ENCODE measurements at regions not wholly inside any gene's neighbourhood (a gene's known extent, or its start where the extent isn't known, plus 50 kb on each side); places are given as distances from the start of the nearest gene placed in this dataset.

GRCh38 chr21:16086121-16086520 is 356.3 kb downstream of the USP25 start:
- no peaks in the 10 kb centered on the region for H3K9me3 ChIP-seq (ENCODE audit: control insufficient read depth, low read depth, low read length)
- no peaks in the 10 kb centered on the region for H3K36me3 ChIP-seq (ENCODE audit: control insufficient read depth, low read depth, low read length)
- no peaks in the 10 kb centered on the region for H3K4me1 ChIP-seq (ENCODE audit: control insufficient read depth, low read depth, low read length)
- no peak overlapping the region for H3K27ac ChIP-seq (ENCODE audit: low read length)
- no peak overlapping the region for H3K4me3 ChIP-seq (ENCODE audit: low read length)
- no peaks in the 10 kb centered on the region for H3K27me3 ChIP-seq (ENCODE audit: control insufficient read depth, insufficient read depth, low read length)
- H3K9ac ChIP-seq (ENCODE audit: low read length): no peak overlapping the region

GRCh38 chr21:16086936-16087335 is 357.2 kb downstream of the USP25 start:
- Histone ChIP-seq H3K27ac (ENCODE audit: low read length) (no peak overlapping the region), H3K36me3 (ENCODE audit: control insufficient read depth, low read depth, low read length) (no peaks in the 10 kb centered on the region), H3K4me3 (ENCODE audit: low read length) (no peak overlapping the region), H3K4me1 (ENCODE audit: control insufficient read depth, low read depth, low read length) (no peaks in the 10 kb centered on the region), H3K9me3 (ENCODE audit: control insufficient read depth, low read depth, low read length) (no peaks in the 10 kb centered on the region), H3K27me3 (ENCODE audit: control insufficient read depth, insufficient read depth, low read length) (no peaks in the 10 kb centered on the region), H3K9ac (ENCODE audit: low read length) (no peak overlapping the region)

- H3K4me1 ChIP-seq (ENCODE audit: control insufficient read depth, low read depth, low read length): no peaks in the 10 kb centered on the region
- no peaks in the 10 kb centered on the region for H3K36me3 ChIP-seq (ENCODE audit: control insufficient read depth, low read depth, low read length)
- H3K4me3 ChIP-seq (ENCODE audit: low read length): no peak overlapping the region
- H3K9ac ChIP-seq (ENCODE audit: low read length): no peak overlapping the region
- no peaks in the 10 kb centered on the region for H3K27me3 ChIP-seq (ENCODE audit: control insufficient read depth, insufficient read depth, low read length)
- H3K9me3 ChIP-seq (ENCODE audit: control insufficient read depth, low read depth, low read length): no peaks in the 10 kb centered on the region
- H3K27ac ChIP-seq (ENCODE audit: low read length): no peak overlapping the region
Measured at GRCh38 chr21:16087523-16087922, 357.7 kb downstream of the USP25 start.

- Histone ChIP-seq H3K4me1 (ENCODE audit: control insufficient read depth, low read depth, low read length) (no peaks in the 10 kb centered on the region), H3K27ac (ENCODE audit: low read length) (no peak overlapping the region), H3K27me3 (ENCODE audit: control insufficient read depth, insufficient read depth, low read length) (no peaks in the 10 kb centered on the region), H3K9ac (ENCODE audit: low read length) (no peak overlapping the region), H3K9me3 (ENCODE audit: control insufficient read depth, low read depth, low read length) (no peaks in the 10 kb centered on the region), H3K4me3 (ENCODE audit: low read length) (no peak overlapping the region), H3K36me3 (ENCODE audit: control insufficient read depth, low read depth, low read length) (no peaks in the 10 kb centered on the region)
Measured at GRCh38 chr21:16088056-16088455, 358.3 kb downstream of the USP25 start.

GRCh38 chr21:16095005-16095404 is 365.2 kb downstream of the USP25 start:
- H3K4me1 ChIP-seq (ENCODE audit: control insufficient read depth, low read depth, low read length): no peaks in the 10 kb centered on the region
- no peaks in the 10 kb centered on the region for H3K9me3 ChIP-seq (ENCODE audit: control insufficient read depth, low read depth, low read length)
- H3K36me3 ChIP-seq (ENCODE audit: control insufficient read depth, low read depth, low read length): no peaks in the 10 kb centered on the region
- H3K9ac ChIP-seq (ENCODE audit: low read length): no peak overlapping the region
- no peaks in the 10 kb centered on the region for H3K27me3 ChIP-seq (ENCODE audit: control insufficient read depth, insufficient read depth, low read length)
- no peak overlapping the region for H3K4me3 ChIP-seq (ENCODE audit: low read length)
- H3K27ac ChIP-seq (ENCODE audit: low read length): no peak overlapping the region

- H3K4me3 ChIP-seq (ENCODE audit: low read length): no peak overlapping the region
- H3K36me3 ChIP-seq (ENCODE audit: control insufficient read depth, low read depth, low read length): no peaks in the 10 kb centered on the region
- H3K4me1 ChIP-seq (ENCODE audit: control insufficient read depth, low read depth, low read length): no peaks in the 10 kb centered on the region
- H3K27ac ChIP-seq (ENCODE audit: low read length): no peak overlapping the region
- no peaks in the 10 kb centered on the region for H3K27me3 ChIP-seq (ENCODE audit: control insufficient read depth, insufficient read depth, low read length)
- H3K9me3 ChIP-seq (ENCODE audit: control insufficient read depth, low read depth, low read length): no peaks in the 10 kb centered on the region
- H3K9ac ChIP-seq (ENCODE audit: low read length): no peak overlapping the region
Measured at GRCh38 chr21:16096988-16097387, 367.2 kb downstream of the USP25 start.

GRCh38 chr21:16102113-16102512 is 372.3 kb downstream of the USP25 start:
- Histone ChIP-seq H3K9me3 (ENCODE audit: control insufficient read depth, low read depth, low read length) (peaks cover 3% of the 10 kb centered on the region), H3K9ac (ENCODE audit: low read length) (no peak overlapping the region), H3K27me3 (ENCODE audit: control insufficient read depth, insufficient read depth, low read length) (no peaks in the 10 kb centered on the region), H3K4me1 (ENCODE audit: control insufficient read depth, low read depth, low read length) (no peaks in the 10 kb centered on the region), H3K27ac (ENCODE audit: low read length) (no peak overlapping the region), H3K36me3 (ENCODE audit: control insufficient read depth, low read depth, low read length) (no peaks in the 10 kb centered on the region), H3K4me3 (ENCODE audit: low read length) (no peak overlapping the region)

- Histone ChIP-seq H3K9ac (ENCODE audit: low read length) (no peak overlapping the region), H3K27ac (ENCODE audit: low read length) (no peak overlapping the region), H3K4me1 (ENCODE audit: control insufficient read depth, low read depth, low read length) (no peaks in the 10 kb centered on the region), H3K4me3 (ENCODE audit: low read length) (no peak overlapping the region), H3K9me3 (ENCODE audit: control insufficient read depth, low read depth, low read length) (peaks cover 3% of the 10 kb centered on the region), H3K27me3 (ENCODE audit: control insufficient read depth, insufficient read depth, low read length) (no peaks in the 10 kb centered on the region), H3K36me3 (ENCODE audit: control insufficient read depth, low read depth, low read length) (no peaks in the 10 kb centered on the region)
Measured at GRCh38 chr21:16108561-16109075, 378.8 kb downstream of the USP25 start.

- H3K27me3 ChIP-seq (ENCODE audit: control insufficient read depth, insufficient read depth, low read length): no peaks in the 10 kb centered on the region
Measured at GRCh38 chr21:16113052-16113715, 383.4 kb downstream of the USP25 start.

GRCh38 chr21:16115461-16115860 is 385.7 kb downstream of the USP25 start:
- H3K36me3 ChIP-seq (ENCODE audit: control insufficient read depth, low read depth, low read length): no peaks in the 10 kb centered on the region
- no peak overlapping the region for H3K9ac ChIP-seq (ENCODE audit: low read length)
- H3K4me3 ChIP-seq (ENCODE audit: low read length): no peak overlapping the region
- no peak overlapping the region for H3K27ac ChIP-seq (ENCODE audit: low read length)
- H3K4me1 ChIP-seq (ENCODE audit: control insufficient read depth, low read depth, low read length): no peaks in the 10 kb centered on the region
- H3K9me3 ChIP-seq (ENCODE audit: control insufficient read depth, low read depth, low read length): no peaks in the 10 kb centered on the region
- no peaks in the 10 kb centered on the region for H3K27me3 ChIP-seq (ENCODE audit: control insufficient read depth, insufficient read depth, low read length)

More at GRCh38 chr21:16113052-16113715, 383.4 kb downstream of the USP25 start:
- no peak overlapping the region for H3K9ac ChIP-seq (ENCODE audit: low read length)
- H3K4me1 ChIP-seq (ENCODE audit: control insufficient read depth, low read depth, low read length): no peaks in the 10 kb centered on the region
- H3K9me3 ChIP-seq (ENCODE audit: control insufficient read depth, low read depth, low read length): no peaks in the 10 kb centered on the region
- no peak overlapping the region for H3K27ac ChIP-seq (ENCODE audit: low read length)
- no peaks in the 10 kb centered on the region for H3K36me3 ChIP-seq (ENCODE audit: control insufficient read depth, low read depth, low read length)
- no peak overlapping the region for H3K4me3 ChIP-seq (ENCODE audit: low read length)

- H3K4me1 ChIP-seq (ENCODE audit: control insufficient read depth, low read depth, low read length): no peaks in the 10 kb centered on the region
- no peak overlapping the region for H3K9ac ChIP-seq (ENCODE audit: low read length)
- H3K27ac ChIP-seq (ENCODE audit: low read length): no peak overlapping the region
- H3K9me3 ChIP-seq (ENCODE audit: control insufficient read depth, low read depth, low read length): no peaks in the 10 kb centered on the region
- no peak overlapping the region for H3K4me3 ChIP-seq (ENCODE audit: low read length)
- H3K36me3 ChIP-seq (ENCODE audit: control insufficient read depth, low read depth, low read length): no peaks in the 10 kb centered on the region
- H3K27me3 ChIP-seq (ENCODE audit: control insufficient read depth, insufficient read depth, low read length): no peaks in the 10 kb centered on the region
Measured at GRCh38 chr21:16116069-16116468, 386.3 kb downstream of the USP25 start.

- Histone ChIP-seq H3K4me3 (ENCODE audit: low read length) (no peak overlapping the region), H3K36me3 (ENCODE audit: control insufficient read depth, low read depth, low read length) (no peaks in the 10 kb centered on the region), H3K27me3 (ENCODE audit: control insufficient read depth, insufficient read depth, low read length) (no peaks in the 10 kb centered on the region), H3K27ac (ENCODE audit: low read length) (no peak overlapping the region), H3K4me1 (ENCODE audit: control insufficient read depth, low read depth, low read length) (no peaks in the 10 kb centered on the region), H3K9me3 (ENCODE audit: control insufficient read depth, low read depth, low read length) (no peaks in the 10 kb centered on the region), H3K9ac (ENCODE audit: low read length) (no peak overlapping the region)
Measured at GRCh38 chr21:16116798-16117197, 387.0 kb downstream of the USP25 start.

All from iPS-18a (cell line).